Epithelial cell of proximal tubule (primary cell): ENCODE measurements at regions not wholly inside any gene's neighbourhood (a gene's known extent, or its start where the extent isn't known, plus 50 kb on each side); places are given as distances from the start of the nearest gene placed in this dataset.

Source experiments
- DNase-seq: peaks from one replicate; pipeline ENCODE4 v3.0.0-alpha.2; 2011; ENCODE audit warnings: low read depth
- H3K4me3 ChIP-seq: 2 replicates; pipeline ENCODE4 v1.5.1; 2011; ENCODE audit warnings: low read depth, mild to moderate bottlenecking, low read length
- TF ChIP-seq, protein P1 (sequence below): conservative IDR thresholded peaks from 2 replicates; pipeline ENCODE4 v1.5.1; 2012; ENCODE audit warnings: low read depth, mild to moderate bottlenecking, low read length

DNA sequence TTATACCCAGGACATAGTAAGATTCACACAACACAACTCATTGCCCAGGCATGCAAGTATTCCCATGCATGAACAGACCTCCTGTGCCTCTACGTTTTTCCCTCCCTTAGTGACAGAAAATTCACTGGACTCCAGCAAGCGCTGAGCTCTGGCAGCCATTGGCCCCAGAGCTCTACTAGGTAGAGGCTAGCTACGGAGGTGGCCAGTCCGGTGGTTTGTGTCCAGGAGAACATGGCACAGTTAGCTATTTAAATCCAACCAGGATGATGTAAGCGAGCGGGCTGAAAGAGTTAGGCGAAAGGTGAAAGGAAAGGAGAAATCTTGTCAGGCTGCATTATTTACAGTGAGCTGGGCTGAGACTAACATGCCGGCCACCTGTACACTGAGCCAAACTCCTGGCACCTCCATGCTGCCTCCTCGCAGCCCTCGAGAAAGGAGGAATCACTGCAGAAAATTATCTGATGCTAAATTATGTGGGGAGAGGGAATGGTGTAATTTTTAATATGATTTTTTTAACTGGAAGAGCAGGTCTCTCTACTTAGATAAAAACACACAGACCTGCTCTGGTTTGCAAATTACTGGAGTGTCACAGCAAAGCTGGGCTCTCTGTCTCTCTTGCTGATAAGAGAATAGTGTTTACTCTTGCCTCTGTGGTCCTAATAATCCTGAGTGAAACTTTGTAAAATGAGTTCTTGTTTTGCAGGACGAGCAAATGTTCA lies 50.1 kb upstream of the ARMC2 start:
- TF ChIP-seq, protein P1, sequence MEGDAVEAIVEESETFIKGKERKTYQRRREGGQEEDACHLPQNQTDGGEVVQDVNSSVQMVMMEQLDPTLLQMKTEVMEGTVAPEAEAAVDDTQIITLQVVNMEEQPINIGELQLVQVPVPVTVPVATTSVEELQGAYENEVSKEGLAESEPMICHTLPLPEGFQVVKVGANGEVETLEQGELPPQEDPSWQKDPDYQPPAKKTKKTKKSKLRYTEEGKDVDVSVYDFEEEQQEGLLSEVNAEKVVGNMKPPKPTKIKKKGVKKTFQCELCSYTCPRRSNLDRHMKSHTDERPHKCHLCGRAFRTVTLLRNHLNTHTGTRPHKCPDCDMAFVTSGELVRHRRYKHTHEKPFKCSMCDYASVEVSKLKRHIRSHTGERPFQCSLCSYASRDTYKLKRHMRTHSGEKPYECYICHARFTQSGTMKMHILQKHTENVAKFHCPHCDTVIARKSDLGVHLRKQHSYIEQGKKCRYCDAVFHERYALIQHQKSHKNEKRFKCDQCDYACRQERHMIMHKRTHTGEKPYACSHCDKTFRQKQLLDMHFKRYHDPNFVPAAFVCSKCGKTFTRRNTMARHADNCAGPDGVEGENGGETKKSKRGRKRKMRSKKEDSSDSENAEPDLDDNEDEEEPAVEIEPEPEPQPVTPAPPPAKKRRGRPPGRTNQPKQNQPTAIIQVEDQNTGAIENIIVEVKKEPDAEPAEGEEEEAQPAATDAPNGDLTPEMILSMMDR = no peak
- H3K4me3 ChIP-seq = peak overlapping the region; percentile 22
- peak; percentile 86 for DNase-seq
